Stimulated activated memory B cell treated with anti-CD40 and anti-IgM and Interleukin-4, amounts not matched to agents 10 μg/mL and 1 μg/mL and 100 μg/mL, for 72 hours (primary cell): ENCODE measurements at regions not wholly inside any gene's neighbourhood (a gene's known extent, or its start where the extent isn't known, plus 50 kb on each side); places are given as distances from the start of the nearest gene placed in this dataset.

Source experiments
- ATAC-seq: fragments of 150-1000 bp; cut with Tn5 transposase; 2 replicates; pipeline ENCODE4 v1.10.0; 2021
- H3K27ac Mint-ChIP-seq: one replicate; pipeline ENCODE4 v1.8.0; 2022; ENCODE audit warnings: mild to moderate bottlenecking, mixed read lengths
- H3K27me3 Mint-ChIP-seq: one replicate; pipeline ENCODE4 v1.8.0; 2022; ENCODE audit warnings: mixed read lengths
- H3K36me3 Mint-ChIP-seq: one replicate; pipeline ENCODE4 v1.8.0; 2022; ENCODE audit warnings: mixed read lengths
- H3K4me1 Mint-ChIP-seq: one replicate; pipeline ENCODE4 v1.8.0; 2022; ENCODE audit warnings: mixed read lengths
- H3K4me3 Mint-ChIP-seq: one replicate; pipeline ENCODE4 v1.8.0; 2022; ENCODE audit warnings: mild to moderate bottlenecking, moderate library complexity, mixed read lengths
- H3K9me3 Mint-ChIP-seq: one replicate; pipeline ENCODE4 v1.8.0; 2022; ENCODE audit warnings: mixed read lengths

- H3K36me3 Mint-ChIP-seq: no peaks in the 10 kb centered on the region
- no peak overlapping the region for H3K4me3 Mint-ChIP-seq
- no peaks in the 10 kb centered on the region for H3K27me3 Mint-ChIP-seq
- no peaks in the 10 kb centered on the region for H3K4me1 Mint-ChIP-seq
- H3K27ac Mint-ChIP-seq: no peak overlapping the region
- no peak for ATAC-seq
- no peaks in the 10 kb centered on the region for H3K9me3 Mint-ChIP-seq
Observed at GRCh38 chr12:130009961-130010360, 106.1 kb upstream of the TMEM132D start.

- H3K4me3 Mint-ChIP-seq: no peak overlapping the region
- H3K27me3 Mint-ChIP-seq: no peaks in the 10 kb centered on the region
Observed at GRCh38 chr12:130011611-130012385, 108.0 kb upstream of the TMEM132D start.

DNA sequence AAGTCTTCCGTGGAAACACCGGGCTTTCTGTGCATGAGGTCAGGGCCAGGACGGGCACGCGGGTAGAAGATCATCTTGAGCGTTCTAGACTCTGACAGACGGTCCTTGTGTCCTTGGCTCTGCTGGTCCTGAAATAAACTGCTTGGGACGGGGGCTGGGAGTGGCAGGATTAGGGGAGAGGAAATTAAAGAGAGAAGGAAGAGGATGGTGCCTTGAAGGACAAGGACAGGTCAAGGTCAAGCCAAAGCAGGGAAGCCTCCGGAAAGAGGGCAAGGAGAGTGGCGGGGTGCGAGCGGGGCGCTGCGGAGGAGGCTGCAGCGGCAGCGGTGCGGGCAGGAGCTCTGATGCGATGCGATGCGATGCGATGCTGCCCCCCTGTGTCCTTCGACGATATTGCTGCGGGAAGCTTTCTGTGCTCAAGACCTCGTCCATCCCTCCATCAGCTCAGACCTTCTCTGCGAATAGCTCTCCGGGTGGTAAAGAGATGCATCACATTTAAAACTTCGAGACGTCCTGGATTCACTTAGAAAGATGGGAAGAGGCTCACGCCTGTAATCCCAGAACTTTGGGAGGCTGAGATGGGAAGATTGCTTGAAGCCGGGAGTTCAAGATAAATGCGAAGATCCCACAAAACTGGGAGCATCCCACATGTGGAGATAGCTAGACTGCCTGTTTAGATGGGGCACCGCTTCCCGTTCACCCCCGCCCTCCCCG lies 110.1 kb upstream of the TMEM132D start:
- H3K9me3 Mint-ChIP-seq: no peaks in the 10 kb centered on the region
- H3K4me3 Mint-ChIP-seq: no peak overlapping the region
- no peaks in the 10 kb centered on the region for H3K36me3 Mint-ChIP-seq
- ATAC-seq: peak; percentile 27
- no peaks in the 10 kb centered on the region for H3K27me3 Mint-ChIP-seq
- no peak overlapping the region for H3K27ac Mint-ChIP-seq
- H3K4me1 Mint-ChIP-seq: no peaks in the 10 kb centered on the region

More at GRCh38 chr12:130011611-130012385, 108.0 kb upstream of the TMEM132D start:
- Mint-ChIP-seq H3K27ac (no peak overlapping the region), H3K36me3 (no peaks in the 10 kb centered on the region), H3K4me1 (no peaks in the 10 kb centered on the region), H3K9me3 (no peaks in the 10 kb centered on the region)
- ATAC-seq: no peak

DNA sequence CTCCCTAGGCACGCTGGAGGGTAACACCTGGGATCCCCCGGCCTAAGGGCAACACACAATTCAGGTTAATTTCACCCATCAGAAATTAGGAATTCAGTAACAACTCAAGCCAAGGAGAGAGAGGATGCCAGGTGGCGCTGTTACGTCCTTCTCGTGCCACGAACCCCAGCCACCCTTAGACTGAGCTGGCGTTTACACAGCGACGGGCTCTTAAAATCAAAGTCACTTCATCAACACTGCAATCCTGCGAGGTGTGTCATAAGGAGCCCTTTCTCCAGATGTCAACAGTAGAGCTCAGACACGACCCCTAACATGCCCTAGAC lies 110.6 kb upstream of the TMEM132D start:
- ATAC-seq: no peak
- H3K4me3 Mint-ChIP-seq: no peak overlapping the region
- H3K36me3 Mint-ChIP-seq: no peaks in the 10 kb centered on the region
- H3K27ac Mint-ChIP-seq: no peak overlapping the region
- H3K27me3 Mint-ChIP-seq: no peaks in the 10 kb centered on the region
- no peaks in the 10 kb centered on the region for H3K9me3 Mint-ChIP-seq
- no peaks in the 10 kb centered on the region for H3K4me1 Mint-ChIP-seq

DNA sequence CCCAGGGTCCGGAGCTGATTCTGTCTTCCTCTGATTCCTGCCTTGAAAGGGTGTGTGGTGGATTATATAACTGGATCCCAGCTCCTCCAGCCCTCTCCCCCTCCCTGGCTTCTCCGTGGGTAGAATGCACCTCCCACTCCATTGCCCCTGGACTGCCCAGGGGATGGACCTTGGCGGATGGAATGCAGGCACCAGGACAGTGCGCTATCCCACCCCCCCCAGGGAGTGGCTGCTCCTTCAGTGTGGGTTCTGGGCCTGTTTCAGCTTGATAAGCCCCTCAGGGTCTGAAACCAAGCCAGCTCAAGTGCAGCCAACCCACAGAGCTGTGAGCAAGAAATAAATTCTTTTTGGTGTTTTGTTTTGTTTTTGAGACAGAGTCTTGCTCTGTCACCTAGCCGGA lies 112.4 kb upstream of the TMEM132D start:
- Mint-ChIP-seq H3K9me3 (no peaks in the 10 kb centered on the region), H3K27me3 (no peaks in the 10 kb centered on the region), H3K4me3 (no peak overlapping the region), H3K27ac (no peak overlapping the region), H3K36me3 (no peaks in the 10 kb centered on the region), H3K4me1 (no peaks in the 10 kb centered on the region)
- no peak for ATAC-seq

GRCh38 chr12:130016986-130017385 lies 113.2 kb upstream of the TMEM132D start:
- Mint-ChIP-seq H3K27ac (no peak overlapping the region), H3K36me3 (no peaks in the 10 kb centered on the region), H3K4me3 (no peak overlapping the region), H3K27me3 (no peaks in the 10 kb centered on the region), H3K9me3 (no peaks in the 10 kb centered on the region), H3K4me1 (no peaks in the 10 kb centered on the region)
- ATAC-seq: no peak

DNA sequence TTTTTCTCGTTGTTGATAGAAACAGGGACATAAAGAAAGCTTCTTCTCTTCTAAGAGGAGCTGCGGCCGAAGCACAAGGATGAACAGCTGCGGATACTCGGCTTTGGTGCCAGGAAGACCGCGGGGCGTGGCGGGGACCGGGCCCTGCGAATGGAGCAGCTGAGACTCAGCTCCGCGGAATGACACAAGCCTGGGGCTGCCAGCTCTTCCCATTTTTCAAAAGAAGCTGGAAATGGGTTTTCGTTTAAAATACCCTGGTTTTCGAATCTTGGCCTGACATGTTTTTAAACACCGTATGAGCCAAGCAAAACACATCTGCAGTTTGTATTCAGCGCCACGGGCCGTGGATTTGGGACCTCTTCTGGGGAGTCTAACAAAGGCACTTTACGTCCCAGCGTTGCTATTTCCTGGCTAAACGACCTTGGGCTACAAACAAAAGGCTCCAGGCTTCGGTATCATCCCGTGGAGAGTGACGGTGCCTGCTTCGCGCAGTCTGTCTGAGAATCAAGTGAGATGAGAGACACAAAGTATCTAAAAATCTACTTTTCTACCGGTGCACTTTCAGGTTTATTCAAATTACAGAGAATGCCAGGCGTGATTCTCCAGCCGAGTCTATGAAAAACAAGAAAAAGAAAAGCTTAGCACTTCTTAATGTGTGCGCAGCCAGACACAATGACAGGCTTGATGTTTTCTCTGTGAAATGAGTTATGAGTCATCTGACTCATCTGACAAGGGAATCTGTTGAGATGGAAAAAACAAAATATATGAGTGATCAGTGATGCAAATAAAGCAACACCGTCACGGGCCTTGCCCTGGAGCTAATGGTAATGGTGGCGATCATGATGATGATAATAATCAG lies 114.0 kb upstream of the TMEM132D start:
- no peak overlapping the region for H3K27ac Mint-ChIP-seq
- H3K4me3 Mint-ChIP-seq: no peak overlapping the region
- H3K9me3 Mint-ChIP-seq: no peaks in the 10 kb centered on the region
- H3K4me1 Mint-ChIP-seq: no peaks in the 10 kb centered on the region
- ATAC-seq: no peak
- no peaks in the 10 kb centered on the region for H3K36me3 Mint-ChIP-seq
- H3K27me3 Mint-ChIP-seq: no peaks in the 10 kb centered on the region

GRCh38 chr12:130018614-130019013 lies 114.8 kb upstream of the TMEM132D start:
- H3K27ac Mint-ChIP-seq: no peak overlapping the region
- no peaks in the 10 kb centered on the region for H3K36me3 Mint-ChIP-seq
- H3K27me3 Mint-ChIP-seq: no peaks in the 10 kb centered on the region
- no peak for ATAC-seq
- no peak overlapping the region for H3K4me3 Mint-ChIP-seq
- H3K9me3 Mint-ChIP-seq: no peaks in the 10 kb centered on the region
- no peaks in the 10 kb centered on the region for H3K4me1 Mint-ChIP-seq

- H3K4me3 Mint-ChIP-seq: no peak overlapping the region
- no peaks in the 10 kb centered on the region for H3K27me3 Mint-ChIP-seq
- no peak overlapping the region for H3K27ac Mint-ChIP-seq
- no peaks in the 10 kb centered on the region for H3K36me3 Mint-ChIP-seq
- H3K4me1 Mint-ChIP-seq: no peaks in the 10 kb centered on the region
- no peaks in the 10 kb centered on the region for H3K9me3 Mint-ChIP-seq
- no peak for ATAC-seq
Observed at GRCh38 chr12:130026608-130027176, 122.9 kb upstream of the TMEM132D start.

DNA sequence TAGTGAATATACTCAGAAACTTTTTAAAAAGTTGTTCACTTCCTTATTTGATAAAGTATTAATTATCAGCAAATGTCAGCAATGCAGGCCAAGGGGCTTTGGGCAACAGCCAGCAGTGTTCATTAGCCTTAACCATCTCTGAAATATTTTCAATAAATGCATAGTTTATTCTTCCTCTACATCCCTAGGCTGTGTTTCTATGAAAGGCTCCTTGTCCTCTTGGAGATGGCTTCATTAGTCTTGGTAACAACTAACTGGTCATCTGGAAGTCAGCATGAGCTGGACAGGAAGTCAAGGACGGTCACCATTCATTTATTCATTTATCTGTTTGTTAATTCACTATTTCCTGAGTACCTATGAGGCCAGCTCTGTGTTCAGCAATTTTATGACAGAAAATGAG lies 124.0 kb upstream of the TMEM132D start:
- ATAC-seq: no peak
- Mint-ChIP-seq H3K9me3 (no peaks in the 10 kb centered on the region), H3K4me1 (no peaks in the 10 kb centered on the region), H3K27ac (no peak overlapping the region), H3K27me3 (no peaks in the 10 kb centered on the region), H3K36me3 (no peaks in the 10 kb centered on the region), H3K4me3 (no peak overlapping the region)

- ATAC-seq: no peak
- no peak overlapping the region for H3K4me3 Mint-ChIP-seq
- no peaks in the 10 kb centered on the region for H3K4me1 Mint-ChIP-seq
- H3K27me3 Mint-ChIP-seq: no peaks in the 10 kb centered on the region
- no peak overlapping the region for H3K27ac Mint-ChIP-seq
- no peaks in the 10 kb centered on the region for H3K36me3 Mint-ChIP-seq
- H3K9me3 Mint-ChIP-seq: no peaks in the 10 kb centered on the region
Observed at GRCh38 chr12:130029151-130029550, 125.3 kb upstream of the TMEM132D start.

GRCh38 chr12:130031041-130031440 lies 127.2 kb upstream of the TMEM132D start:
- Mint-ChIP-seq H3K4me3 (no peak overlapping the region), H3K36me3 (no peaks in the 10 kb centered on the region), H3K4me1 (no peaks in the 10 kb centered on the region), H3K27me3 (no peaks in the 10 kb centered on the region), H3K27ac (no peak overlapping the region), H3K9me3 (no peaks in the 10 kb centered on the region)
- ATAC-seq: no peak

DNA sequence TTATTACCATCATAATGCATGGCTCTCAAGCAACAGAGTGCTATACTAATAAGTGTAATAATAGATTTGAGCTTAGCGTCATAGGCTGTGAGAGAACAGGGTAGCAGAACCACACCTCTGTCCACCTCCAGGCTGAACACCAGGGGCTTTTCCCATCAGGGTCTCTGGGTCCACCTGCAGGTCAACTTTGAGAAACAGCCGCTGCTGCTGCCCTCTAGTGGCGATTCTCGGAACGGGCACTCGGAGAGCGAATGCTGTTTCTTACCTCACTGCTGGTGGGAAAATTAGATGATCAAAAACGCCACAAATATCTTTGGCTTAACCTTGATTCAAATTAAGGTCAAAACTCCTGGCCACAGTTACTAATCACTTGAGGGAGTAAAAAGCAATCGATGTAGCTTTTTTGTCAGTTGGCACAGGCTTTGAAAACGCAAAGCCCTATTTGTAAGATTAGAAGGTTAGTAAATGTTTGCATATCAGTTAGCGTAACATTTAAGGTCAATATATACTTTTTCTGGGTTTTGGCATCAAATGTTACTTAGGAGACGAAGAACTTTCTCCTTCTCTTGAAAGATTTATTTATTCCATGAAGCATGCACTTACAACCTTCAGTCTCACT lies 127.9 kb upstream of the TMEM132D start:
- Mint-ChIP-seq H3K9me3 (no peaks in the 10 kb centered on the region), H3K4me1 (no peaks in the 10 kb centered on the region), H3K27me3 (no peaks in the 10 kb centered on the region), H3K27ac (no peak overlapping the region), H3K4me3 (no peak overlapping the region), H3K36me3 (no peaks in the 10 kb centered on the region)
- no peak for ATAC-seq

DNA sequence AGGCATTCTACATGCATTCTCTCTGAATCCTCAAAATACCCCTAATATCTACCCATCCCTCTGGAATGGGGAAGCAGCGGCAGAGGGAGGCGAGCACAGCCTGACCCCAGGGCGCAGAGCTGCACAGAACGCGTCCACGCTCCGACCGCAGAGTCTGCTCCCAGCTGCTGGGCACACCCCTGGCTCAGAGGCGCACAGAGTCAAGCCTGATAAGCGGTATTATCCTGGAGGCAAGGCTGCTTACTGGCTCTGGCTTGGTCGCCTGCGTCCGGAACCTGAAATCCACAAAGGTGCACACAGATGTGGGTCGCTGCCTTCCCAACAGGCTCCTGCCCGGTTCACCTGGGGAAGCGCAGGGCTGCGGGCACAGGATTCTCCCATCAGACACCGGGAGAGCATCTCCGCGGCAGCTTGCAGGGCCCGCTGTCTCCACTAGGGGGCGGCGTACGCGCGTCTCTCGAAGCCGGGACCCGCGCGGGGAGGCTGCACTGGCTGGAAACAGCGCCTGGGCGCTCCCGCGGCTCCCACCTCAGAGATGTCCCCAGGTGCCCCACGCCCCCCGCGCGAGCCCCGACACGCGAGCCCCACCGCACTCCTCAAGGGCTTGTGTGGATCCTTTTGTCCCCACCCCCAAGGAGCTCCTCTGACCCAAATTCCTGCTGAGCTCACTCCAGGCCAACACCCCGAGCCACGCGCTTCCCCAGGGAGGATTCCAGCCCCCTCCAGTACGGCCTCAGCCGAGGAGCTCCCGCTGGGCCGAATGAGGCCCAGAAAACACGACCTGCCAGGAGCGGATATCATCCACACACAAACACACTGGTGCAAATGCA lies 120.1 kb upstream of the FZD10 start:
- peaks cover 8% of the 10 kb centered on the region for H3K9me3 Mint-ChIP-seq
- no peaks in the 10 kb centered on the region for H3K4me1 Mint-ChIP-seq
- no peak for ATAC-seq
- H3K36me3 Mint-ChIP-seq: no peaks in the 10 kb centered on the region
- no peak overlapping the region for H3K4me3 Mint-ChIP-seq
- no peak overlapping the region for H3K27ac Mint-ChIP-seq
- H3K27me3 Mint-ChIP-seq: peaks cover 42% of the 10 kb centered on the region
